HG03571 (cell line): ENCODE measurements at regions not wholly inside any gene's neighbourhood (a gene's known extent, or its start where the extent isn't known, plus 50 kb on each side); places are given as distances from the start of the nearest gene placed in this dataset.
"Not testable (repeated sequence)": the region's sequence is repeated elsewhere in the genome, so short reads cannot be mapped to it uniquely, and the experiment has no call there.

Experiments used
- ATAC-seq: cut with Tn5 transposase; IDR thresholded peaks from one replicate; pipeline ENCODE4 v1.9.1; 2021; ENCODE audit not compliant: unreplicated experiment

DNA sequence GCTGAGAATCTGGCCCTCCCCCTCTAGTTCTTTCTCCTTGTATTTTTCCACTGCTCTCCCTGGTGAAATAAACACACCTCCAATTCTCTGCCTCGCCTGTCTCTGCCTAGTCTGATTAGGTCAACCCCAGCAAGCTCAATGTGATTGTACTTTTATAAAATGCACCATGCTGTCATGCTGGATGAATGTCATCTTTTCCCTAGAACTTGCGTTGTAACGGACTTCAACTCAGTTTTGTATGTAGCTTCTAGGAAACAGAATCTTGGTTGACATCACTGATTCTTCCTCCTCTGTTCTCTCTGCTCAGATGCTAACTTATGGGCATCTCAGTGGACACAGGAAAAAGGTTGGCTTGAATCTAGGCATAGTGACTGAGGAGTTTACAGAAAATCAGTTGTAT, 261.9 kb upstream of the ISX start:
- ATAC-seq, result no peak

DNA sequence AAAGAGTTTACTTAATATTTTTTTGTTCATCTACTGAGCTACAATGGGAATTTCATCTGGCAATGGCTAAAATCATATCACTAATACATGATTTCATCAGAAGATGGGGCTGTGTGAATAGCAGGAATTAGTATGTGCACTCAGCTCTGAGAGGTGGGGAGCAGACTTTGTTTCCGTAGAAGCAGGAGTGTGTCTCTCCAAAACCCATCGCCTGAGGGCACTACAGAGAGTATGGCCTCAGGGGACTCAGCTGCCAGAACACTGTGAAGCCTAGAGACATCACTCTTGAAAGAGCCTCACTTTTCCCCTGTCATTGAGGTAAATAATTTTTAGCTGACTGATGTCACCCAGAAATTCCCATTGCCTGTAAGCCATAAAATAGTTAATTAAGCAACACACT, 261.4 kb upstream of the ISX start:
- ATAC-seq, result no peak

DNA sequence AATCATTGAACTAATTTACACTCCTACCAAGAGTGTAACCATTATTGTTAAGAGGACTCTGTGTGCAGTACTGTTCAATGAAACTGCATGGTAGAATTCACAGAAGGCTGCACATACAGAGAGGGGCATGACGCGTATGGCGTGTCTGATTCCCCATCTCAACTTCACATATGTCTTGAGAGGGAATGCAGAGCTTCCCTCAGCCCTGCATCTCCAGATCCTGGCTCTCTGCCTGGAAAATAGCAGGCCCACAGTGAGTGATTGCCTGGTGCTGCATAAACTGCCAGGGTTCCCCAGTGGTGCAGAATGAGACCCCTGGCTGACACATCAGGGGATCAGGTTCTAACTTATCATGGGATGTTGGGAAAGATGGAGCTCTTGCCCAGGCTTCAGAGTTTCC, 260.2 kb upstream of the ISX start:
- no peak for ATAC-seq

DNA sequence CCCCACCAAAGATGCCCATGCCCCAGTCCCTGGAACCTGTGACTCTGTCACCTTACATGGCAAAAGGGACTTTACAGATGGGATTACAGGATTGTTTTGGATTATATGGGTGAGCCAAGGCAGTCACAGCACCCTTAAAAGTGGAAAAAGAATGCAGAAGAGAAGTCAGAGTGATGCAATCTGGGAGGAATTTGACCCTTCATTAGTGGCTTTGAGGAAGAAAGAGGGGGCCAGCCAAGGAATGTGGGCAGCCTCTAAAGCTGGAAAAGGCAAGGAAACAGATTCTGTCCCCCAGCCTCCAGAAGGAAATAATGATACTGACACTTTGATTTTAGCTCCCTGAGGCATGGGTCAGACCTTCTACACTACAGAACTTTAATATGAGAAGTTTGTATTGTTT, 257.3 kb upstream of the ISX start:
- ATAC-seq, result no peak

DNA sequence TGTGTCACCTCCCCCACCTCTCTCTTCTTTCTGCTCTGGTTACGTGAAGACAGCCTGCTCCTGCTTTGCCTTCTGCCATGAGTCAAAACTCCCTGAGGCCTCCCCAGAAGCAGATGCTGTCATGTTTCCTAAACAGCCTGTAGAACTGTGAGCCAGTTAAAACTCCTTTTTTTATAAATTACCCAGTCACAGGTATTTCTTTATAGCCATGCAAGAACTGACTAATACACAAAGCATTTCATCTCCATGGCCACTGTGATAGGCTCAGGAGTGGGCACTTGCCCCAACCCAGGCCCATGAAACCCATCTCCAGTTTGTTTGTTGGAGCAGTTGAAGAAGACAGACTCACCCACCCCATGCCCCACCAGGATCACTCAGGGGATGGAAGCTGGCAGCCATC, 253.3 kb upstream of the ISX start:
- ATAC-seq, result no peak

DNA sequence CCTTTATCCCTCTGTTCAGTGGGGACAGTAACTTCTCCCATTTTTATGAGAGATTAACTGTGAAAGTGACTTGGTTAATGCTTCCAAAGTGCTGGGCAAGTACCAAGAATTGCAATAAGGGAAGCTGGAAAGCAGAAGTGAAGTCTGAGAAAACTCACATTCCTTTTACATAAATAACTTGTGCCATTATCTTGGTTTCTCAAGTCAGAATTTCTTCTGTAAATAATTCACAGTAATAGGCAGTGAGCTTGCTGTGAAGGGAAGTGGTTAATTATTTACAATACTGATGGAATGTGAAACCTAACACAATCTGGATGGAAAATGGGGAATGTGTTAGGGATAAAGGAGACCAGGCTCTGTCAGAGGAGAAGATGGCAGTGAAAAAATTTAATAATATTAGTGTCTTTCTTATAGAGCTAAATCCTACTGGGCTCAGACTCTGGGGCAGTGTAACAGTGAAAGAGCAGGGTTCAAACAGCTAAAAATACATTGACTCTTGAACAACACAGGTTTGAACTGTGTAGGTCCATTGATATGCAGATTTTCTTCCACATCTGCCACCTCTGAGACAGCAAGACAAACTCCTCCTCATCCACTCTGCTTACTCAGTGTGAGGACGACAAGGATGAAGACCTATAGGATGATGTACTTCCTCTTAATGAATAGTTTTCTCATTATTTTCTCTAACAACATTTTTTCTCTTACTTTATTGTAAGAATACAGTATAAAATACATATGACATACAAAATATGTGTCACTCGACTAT, 251.5 kb upstream of the ISX start:
- ATAC-seq, result no peak

DNA sequence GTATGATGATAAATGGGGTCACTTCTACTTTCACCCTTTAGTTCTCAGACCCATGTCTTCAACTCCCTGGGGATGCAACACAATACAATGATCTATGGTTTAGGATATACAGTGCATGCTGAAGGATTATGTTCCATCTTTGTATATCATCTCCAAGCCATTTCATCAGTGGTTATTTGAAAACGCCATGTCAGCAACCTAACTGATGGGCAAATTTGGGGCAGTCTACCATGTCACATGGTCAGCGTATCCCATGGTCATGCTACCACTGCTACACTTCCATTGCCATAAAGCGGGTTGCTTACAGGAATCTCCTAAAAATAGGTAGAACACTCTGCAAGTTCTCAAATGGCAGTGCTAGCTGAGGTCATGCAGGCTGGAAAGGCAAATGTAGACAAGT, 236.5 kb upstream of the ISX start:
- no peak for ATAC-seq

DNA sequence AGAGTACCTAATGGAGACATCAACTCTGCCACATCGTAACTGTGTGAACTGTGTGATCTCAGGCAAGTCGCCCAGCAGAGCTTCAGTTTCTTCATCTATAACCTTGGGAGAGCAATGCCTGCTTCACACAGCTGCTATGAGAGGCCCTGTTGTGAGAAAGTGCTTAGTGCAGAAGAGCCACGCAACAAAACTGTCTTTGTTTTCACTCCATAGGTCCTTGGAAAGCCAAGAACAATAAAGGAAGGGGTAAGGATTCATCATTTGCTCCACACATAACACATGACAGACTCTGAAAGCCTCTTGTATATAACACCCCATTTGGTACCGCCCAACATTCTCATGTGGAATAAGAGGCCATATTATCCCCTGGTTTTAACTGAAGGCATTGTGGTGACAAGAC, 231.9 kb upstream of the ISX start:
- no peak for ATAC-seq

DNA sequence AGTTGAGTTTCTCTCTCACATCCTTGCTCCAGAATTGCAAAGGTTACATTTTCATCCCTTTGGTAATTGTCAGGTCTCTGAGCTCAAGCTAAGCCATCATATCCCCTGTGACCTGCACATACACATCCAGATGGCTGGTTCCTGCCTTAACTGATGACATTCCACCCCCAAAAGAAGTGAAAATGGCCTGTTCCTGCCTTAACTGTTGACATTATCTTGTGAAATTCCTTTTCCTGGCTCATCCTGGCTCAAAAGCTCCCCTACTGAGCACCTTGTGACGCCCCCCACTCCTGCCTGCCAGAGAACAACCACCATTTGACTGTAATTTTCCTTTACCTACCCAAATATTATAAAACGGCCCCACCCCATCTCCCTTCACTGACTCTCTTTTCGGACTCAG, 231.4 kb upstream of the ISX start:
- not testable (repeated sequence) for ATAC-seq

DNA sequence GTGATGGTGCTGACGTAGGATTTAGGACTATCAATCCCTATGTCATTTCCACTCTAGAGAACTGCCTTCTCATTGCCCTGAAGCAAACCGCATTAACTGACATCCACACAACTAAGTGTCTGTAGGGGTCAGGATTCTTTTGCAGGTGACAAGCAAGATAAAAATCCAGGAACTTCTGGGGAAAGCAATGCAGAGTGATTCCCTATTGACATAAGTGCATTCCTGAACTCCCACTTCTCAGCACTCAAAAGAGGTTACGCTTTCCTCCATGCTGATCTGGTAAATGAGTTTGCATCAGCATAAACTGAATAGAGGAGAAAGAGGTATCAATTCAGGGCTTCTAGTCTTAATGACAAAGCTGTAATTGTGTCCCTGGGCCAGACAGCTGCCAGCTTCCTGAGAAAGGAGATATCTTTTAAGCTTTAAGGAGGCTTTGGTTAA, 224.6 kb upstream of the ISX start:
- no peak for ATAC-seq

DNA sequence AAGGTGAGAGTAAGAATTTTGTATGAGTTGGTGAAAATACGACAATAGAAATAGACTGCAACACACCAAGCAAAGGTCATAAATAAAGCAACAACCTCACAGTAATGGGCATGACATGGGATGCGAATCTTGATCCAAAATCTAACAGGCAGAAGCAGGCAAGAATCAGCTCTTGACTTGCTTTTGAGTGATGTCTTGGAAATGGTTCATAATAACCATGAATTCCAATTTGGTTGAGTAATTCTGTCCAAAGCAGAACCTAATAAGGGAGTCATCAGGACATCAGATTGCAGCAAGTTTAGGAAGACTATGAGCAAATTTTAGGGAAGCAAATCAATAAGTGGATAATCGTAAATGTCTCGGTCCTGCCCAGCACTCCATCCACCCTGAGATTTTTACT, 224.0 kb upstream of the ISX start:
- no peak for ATAC-seq

DNA sequence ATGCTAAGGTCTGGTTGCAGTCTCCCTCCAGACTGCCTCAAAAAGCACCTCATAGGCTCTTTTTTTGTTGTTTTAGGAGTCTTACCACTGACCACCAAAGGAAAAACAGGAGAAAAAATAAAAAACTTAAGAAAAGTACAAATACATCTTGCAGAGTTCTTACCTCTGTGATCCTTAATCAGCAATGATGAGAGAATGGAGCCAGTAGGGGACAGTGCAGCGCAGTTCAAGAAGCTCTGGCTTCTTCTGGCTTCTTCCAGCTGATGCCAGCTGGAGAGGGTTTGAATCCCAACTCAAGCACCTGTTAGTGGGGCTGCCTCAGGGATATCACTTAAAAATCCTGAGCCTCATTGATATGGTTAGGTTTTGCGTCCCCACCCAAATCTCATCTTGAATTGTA, 223.3 kb upstream of the ISX start:
- ATAC-seq, result no peak

DNA sequence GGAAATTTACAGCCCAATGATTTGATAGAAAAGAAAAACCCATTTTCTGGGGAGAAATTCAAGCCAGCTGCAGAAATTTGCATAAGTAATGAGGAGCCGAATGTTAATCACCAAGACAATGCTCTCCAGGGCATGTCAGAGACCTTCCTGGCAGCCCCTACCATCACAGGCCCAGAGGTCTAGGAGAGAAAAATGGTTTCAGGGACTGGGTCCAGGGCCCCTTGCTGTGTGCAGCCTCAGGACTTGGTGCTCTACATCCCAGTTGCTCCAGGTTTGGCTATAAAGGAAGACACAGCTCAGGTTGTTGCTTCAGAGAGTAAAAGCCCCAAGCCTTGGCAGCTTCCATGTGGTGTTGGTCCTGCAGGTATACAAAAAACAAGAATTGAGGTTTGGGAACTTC, 222.2 kb upstream of the ISX start:
- not testable (repeated sequence) for ATAC-seq

DNA sequence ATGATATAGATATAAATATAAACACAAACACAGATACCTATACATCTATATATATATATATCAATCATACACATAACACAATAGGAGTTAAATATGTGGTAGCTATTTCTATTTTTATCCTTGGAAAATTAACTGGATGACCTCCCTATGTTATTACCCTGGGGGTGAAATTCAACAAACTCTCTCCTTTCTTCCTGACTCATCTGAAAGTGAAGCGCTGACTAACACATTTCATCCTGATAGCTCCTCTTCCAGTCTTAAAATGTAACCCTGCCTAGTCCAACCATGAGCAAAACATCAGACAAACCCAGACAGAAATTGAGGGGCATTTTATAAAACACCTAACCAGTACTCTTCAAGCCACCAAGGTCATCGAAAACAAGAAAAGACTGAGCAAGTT, 220.6 kb upstream of the ISX start:
- no peak for ATAC-seq

DNA sequence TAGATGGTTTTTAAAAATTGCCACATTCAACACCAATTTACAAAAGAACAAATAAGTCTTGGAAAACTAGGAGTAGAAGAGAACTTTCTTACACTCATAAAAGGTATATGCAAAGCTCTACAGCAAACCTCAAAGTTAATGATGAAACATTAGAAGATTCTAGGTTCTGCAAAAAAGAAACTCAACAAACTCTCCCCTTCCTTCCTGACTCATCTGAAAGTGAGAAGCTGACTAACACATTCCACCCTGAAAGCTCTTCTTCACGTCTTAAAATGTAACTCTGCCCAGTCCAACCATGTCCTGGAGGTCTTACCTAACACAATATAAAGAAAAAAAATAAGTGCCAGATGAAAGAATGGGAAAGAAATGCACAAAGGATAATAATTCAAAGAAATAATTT, 218.9 kb upstream of the ISX start:
- peak; percentile 68 for ATAC-seq

DNA sequence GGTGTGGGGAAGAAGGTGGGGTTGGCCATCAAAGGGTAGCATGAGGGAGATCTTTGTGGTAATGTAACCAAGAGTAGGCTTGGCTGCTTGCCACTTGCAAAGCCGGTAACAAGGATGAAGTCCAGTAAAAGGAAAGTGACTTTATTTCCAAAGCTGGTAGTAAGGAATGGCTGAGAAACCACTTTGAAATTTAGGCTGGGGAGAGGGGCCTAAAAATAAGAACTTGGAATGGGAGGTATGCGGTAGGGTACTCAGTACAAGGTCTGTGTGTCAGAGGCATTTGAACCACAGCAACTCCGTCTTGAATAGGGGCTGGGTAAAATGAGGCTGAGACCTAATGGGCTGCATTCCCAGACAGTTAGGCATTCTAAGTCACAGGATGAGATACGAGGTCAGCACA, 216.0 kb upstream of the ISX start:
- ATAC-seq, result no peak

DNA sequence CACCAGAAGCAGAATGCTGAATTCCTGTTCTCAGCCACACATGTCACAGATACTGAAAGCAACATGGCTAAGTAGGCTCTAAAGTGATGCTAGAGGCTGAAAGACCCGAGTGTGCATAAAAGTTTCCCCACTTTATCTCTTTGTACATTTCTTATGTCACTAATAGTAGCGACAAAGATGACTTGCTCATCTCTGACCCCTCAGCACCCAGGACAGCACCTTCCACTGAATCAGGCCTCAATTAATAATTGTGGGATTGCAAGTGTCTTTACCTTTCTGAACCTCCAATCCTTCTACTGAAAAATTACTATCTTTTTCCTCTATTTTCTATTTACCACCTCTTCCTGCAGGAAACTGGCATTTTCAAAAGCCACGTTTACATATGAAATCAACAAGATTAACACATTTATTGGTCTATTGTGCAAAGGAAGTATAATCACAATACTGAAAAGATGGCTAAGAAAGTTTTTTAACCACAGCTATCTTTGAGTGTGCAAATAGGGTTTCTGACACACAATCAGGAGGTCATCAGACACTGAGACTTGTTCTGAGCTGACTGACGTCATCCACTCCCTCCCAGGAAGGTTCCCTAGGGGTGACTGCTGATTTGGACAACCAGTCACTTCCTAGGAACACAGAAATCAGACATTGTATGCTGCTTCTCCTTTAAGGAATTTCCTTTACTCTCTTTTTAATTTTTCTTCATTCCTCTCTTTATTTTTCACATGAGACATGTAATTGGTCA, 213.9 kb upstream of the ISX start:
- no peak for ATAC-seq

DNA sequence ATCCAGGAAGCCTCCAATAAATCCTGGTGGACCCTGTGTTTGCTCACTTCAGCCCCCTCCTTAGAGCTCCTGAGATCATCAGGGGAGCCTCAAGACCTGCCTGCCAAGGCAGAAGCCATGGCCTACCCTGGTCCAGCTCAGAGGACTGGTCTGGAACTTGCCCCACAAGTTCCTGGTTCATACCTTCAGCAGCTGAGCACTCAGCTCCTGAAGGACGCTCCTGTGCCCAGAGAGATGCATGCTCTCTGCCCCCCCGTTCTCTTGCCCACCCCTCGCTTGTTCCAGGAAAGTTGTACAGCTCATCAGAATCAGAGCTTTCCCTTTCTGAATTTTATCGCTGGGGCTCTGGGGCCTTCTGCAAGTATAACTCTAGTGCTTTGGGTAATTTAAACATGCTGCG, 210.5 kb upstream of the ISX start:
- ATAC-seq, result no peak

DNA sequence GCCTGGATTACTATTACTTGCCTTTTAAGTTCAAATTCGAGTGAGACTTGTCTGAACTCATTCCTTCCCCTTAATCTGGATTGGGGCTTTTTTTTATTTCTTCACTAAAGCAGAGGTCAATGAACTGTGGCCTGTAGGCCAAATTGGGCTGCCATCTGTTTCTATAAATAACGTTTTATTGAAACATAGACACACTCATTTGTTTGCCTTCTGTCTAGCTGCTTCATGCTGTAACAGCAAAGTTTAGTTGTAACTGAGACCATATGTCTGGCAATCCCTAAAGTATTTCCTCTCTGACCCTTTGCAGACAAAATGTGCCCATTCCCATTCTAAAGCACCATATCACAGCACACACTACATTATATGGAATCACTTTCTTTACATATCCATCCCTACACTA, 207.9 kb upstream of the ISX start:
- no peak for ATAC-seq

DNA sequence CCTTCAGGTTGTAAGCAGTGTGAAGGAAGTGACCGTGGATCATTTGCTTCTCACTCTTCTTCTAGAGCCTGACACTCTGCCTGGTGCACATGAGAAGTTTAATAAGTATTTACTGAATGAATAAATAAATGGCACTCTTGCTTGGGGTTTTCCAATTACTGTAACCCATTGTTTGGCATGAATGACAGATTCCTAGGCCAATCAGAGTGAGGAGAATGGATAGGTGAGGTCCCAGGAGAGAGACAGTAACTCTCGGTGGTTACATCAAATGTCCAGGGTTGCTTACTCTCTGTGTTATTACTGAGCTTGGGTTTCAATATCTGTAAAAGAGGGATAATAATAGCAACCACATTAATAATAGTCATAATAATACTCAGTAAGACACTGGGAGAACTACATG, 204.2 kb upstream of the ISX start:
- ATAC-seq, result no peak

DNA sequence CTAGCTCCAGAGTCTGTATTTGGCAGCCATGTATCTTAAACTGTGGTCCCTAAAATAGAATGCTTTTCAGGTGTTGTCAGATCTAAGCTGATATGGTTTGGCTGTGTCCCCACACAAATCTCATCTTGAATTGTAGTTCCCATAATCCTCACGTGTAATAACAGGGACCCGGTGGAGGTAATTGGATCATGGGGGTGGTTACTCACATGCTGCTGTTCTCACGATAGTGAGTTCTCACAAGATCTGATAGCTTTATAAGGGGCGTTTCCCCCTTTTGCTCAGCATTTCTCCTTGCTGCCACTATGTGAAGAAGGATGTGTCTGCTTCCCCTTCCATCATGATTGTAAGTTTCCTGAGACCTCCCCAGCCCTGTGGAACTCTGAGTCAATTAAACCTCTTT, 199.9 kb upstream of the ISX start:
- ATAC-seq, result no peak

DNA sequence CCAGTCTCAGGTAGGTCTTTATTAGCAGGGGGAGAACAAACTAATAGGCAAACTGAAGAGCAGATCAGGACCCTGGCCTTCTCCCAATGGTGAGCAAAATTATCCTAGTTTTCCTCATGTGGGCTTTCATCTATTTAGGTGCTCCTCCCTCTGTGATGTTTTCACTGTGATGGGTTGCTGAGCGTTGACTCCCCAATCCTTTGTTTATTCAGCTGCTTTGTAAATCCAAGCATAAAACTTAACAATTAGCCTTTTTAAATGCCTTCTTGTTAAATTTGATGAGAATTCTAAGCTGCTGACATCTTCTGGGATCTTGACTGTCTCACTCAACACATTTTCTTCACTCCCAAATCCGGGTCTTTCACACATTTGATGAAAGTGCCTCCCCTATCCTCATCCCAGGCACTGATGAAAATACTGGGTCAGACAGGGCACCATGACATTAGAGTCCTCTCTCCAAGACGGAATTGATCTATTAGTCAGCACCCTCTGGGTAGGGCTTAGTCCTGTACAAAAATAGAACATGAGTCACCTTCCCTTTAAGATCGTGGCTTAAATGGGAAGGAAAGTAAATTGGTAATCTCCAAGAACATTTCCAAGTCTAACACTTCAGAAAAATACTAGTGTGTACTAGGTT, 199.3 kb upstream of the ISX start:
- ATAC-seq, result no peak
